ENCODE measurements at regions not wholly inside any gene's neighbourhood (a gene's known extent, or its start where the extent isn't known, plus 50 kb on each side); places are given as distances from the start of the nearest gene placed in this dataset.

- TF ChIP-seq POLR2A (IDR thresholded peaks at IDR 0.05; ENCODE audit: low read depth) (no peak), CTCF (IDR thresholded peaks at IDR 0.05) (no peak), POLR2AphosphoS5 (IDR thresholded peaks at IDR 0.05) (no peak), EP300 (IDR thresholded peaks at IDR 0.05) (no peak)
Measured at GRCh38 chr9:28688172-28688571, 1114.9 kb upstream of the C9orf72 start.

All from esophagus muscularis mucosa (tissue), 4 donors.